ENCODE measurements at regions not wholly inside any gene's neighbourhood (a gene's known extent, or its start where the extent isn't known, plus 50 kb on each side); places are given as distances from the start of the nearest gene placed in this dataset.

GRCh38 chr10:3882855-3883254 lies 97.8 kb upstream of the KLF6 start:
- intact Hi-C loops (cut with DNase I) = no loop called here
- Histone ChIP-seq H3K4me3 (no peak overlapping the region), H3K27ac (no peak overlapping the region), H3K4me1 (peaks cover 7 to 14% of the 10 kb centered on the region in 2 donors), H3K36me3 (no peaks in the 10 kb centered on the region), H3K27me3 (no peaks in the 10 kb centered on the region), H3K9me3 (no peaks in the 10 kb centered on the region)
- TF ChIP-seq, protein P1, sequence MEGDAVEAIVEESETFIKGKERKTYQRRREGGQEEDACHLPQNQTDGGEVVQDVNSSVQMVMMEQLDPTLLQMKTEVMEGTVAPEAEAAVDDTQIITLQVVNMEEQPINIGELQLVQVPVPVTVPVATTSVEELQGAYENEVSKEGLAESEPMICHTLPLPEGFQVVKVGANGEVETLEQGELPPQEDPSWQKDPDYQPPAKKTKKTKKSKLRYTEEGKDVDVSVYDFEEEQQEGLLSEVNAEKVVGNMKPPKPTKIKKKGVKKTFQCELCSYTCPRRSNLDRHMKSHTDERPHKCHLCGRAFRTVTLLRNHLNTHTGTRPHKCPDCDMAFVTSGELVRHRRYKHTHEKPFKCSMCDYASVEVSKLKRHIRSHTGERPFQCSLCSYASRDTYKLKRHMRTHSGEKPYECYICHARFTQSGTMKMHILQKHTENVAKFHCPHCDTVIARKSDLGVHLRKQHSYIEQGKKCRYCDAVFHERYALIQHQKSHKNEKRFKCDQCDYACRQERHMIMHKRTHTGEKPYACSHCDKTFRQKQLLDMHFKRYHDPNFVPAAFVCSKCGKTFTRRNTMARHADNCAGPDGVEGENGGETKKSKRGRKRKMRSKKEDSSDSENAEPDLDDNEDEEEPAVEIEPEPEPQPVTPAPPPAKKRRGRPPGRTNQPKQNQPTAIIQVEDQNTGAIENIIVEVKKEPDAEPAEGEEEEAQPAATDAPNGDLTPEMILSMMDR (IDR thresholded peaks at IDR 0.05) = no peak
- DNase-seq (no peak), ATAC-seq (no peak)

DNA sequence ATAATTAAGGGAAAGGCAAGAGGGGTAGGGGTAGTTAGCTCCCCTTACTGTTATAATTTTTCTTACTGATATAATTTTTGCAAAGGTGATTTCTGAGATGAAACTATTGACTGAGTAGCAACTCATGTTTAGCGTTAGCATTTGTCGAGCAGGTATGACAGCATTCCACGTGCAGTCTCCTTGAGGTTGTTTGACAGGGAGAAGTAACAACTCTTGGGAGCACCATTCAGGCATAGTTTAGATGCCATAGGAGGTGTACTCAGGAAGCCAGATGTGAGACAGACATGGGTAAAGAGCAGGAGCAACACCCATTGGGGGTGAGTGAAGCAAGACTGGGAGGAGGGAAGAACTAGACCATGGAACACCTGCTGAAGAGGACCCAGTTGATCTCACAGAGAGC lies 96.6 kb upstream of the KLF6 start:
- intact Hi-C loops (cut with DNase I) = no loop called here
- TF ChIP-seq, protein P1 (IDR thresholded peaks at IDR 0.05) = no peak
- H3K4me1 ChIP-seq = peaks cover 4 to 18% of the 10 kb centered on the region in 2 donors
- H3K4me3 ChIP-seq = no peak overlapping the region
- peak; percentile 83 for ATAC-seq
- H3K36me3 ChIP-seq = no peaks in the 10 kb centered on the region
- no peaks in the 10 kb centered on the region for H3K27me3 ChIP-seq
- DNase-seq = peak in 1 of 4 donors; percentile 67
- H3K9me3 ChIP-seq = no peaks in the 10 kb centered on the region
- H3K27ac ChIP-seq = no peak overlapping the region

DNA sequence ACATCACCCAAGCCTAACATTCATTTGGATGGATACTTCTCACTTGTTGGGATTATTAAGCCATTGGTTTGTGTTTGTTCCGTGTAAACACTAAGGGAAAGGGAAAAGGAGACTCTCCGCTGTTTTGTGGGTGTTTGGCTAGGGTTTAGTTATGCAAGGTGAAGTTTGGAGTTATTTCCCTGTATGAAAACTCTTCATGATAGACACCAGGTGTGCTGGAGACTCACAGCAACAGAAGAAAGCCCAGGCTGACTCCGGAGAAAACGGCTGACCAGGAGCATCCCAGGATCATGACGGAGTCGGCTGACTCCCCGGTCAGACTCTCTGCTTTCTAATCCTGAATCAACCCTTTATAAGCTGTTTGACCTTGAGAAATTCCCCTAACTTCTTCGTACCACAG lies 94.1 kb upstream of the KLF6 start:
- H3K27ac ChIP-seq = no peak overlapping the region
- ATAC-seq (peak; percentile 6), DNase-seq (no peak)
- no peak overlapping the region for H3K4me3 ChIP-seq
- H3K4me1 ChIP-seq = peaks cover 2 to 38% of the 10 kb centered on the region in 2 donors
- H3K36me3 ChIP-seq = no peaks in the 10 kb centered on the region
- intact Hi-C loops (cut with DNase I) = no loop called here
- TF ChIP-seq, protein P1 (IDR thresholded peaks at IDR 0.05) = no peak
- no peaks in the 10 kb centered on the region for H3K27me3 ChIP-seq
- no peaks in the 10 kb centered on the region for H3K9me3 ChIP-seq

DNA sequence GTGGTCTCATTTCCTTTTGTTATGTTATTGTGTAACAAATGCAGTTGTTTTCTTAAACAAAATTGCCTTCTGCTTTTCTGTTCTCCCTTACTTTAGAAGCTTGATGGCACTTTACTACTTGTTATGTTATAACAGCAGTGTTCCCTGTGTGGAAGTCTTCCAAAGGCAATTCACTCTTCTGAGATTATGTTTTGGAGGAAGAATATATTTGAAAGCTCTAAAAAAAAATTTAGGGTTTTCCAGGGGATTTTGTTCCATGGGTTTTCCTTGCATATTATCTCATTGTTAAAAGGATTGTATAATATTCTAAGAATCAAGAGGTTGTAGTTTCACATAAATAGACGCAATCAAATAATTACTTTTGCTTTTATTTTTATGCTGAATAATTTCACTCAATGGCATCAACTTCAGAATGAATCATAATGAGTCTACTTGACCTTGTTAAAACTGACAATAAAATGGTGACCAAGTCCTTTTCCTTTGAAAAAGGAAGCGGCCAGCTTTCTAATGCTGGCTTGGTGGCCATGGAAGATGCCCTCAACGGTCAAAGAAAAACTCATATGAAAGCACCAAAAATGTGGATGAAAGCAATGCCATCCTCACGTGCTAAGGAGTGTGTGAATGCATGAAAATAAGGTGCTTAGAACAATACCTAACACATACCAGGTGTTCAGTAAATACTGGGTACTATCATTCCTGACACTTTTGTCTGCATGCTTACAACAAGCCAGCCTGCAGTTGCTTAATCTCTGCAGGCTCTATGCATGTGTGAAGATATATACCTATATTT lies 92.4 kb upstream of the KLF6 start:
- TF ChIP-seq, protein P1 (IDR thresholded peaks at IDR 0.05) = no peak
- Histone ChIP-seq H3K27ac (peak overlapping the region in 1 of 2 donors; percentile 82), H3K4me1 (peaks cover 6 to 46% of the 10 kb centered on the region in 2 donors), H3K36me3 (no peaks in the 10 kb centered on the region), H3K27me3 (no peaks in the 10 kb centered on the region), H3K4me3 (no peak overlapping the region), H3K9me3 (no peaks in the 10 kb centered on the region)
- ATAC-seq = no peak
- DNase-seq = no peak
- intact Hi-C loops (cut with DNase I) = no loop called here

GRCh38 chr10:3876350-3876962 lies 91.4 kb upstream of the KLF6 start:
- peak overlapping the region in 1 of 2 donors; percentile 82 for H3K27ac ChIP-seq
- intact Hi-C loops (cut with DNase I) = no loop called here

More at GRCh38 chr10:3876350-3876962, 91.4 kb upstream of the KLF6 start:
- DNase-seq = no peak
- no peak for ATAC-seq
- Histone ChIP-seq H3K4me3 (no peak overlapping the region), H3K4me1 (peaks cover 6 to 46% of the 10 kb centered on the region in 2 donors), H3K9me3 (no peaks in the 10 kb centered on the region), H3K27me3 (no peaks in the 10 kb centered on the region), H3K36me3 (no peaks in the 10 kb centered on the region)
- TF ChIP-seq, protein P1 (IDR thresholded peaks at IDR 0.05) = no peak

All from left lung (tissue), 4 donors.